ENCODE measurements at regions not wholly inside any gene's neighbourhood (a gene's known extent, or its start where the extent isn't known, plus 50 kb on each side); places are given as distances from the start of the nearest gene placed in this dataset.
A peak's percentile ranks its signal among the peaks of the same experiment; 100 is the strongest.
"Not testable (repeated sequence)": the region's sequence is repeated elsewhere in the genome, so short reads cannot be mapped to it uniquely, and the experiment has no call there.

GRCh38 chr12:92261071-92261470, 115.4 kb upstream of the BTG1 start:
- no peak for DNase-seq (ENCODE audit: low spot score)

DNA sequence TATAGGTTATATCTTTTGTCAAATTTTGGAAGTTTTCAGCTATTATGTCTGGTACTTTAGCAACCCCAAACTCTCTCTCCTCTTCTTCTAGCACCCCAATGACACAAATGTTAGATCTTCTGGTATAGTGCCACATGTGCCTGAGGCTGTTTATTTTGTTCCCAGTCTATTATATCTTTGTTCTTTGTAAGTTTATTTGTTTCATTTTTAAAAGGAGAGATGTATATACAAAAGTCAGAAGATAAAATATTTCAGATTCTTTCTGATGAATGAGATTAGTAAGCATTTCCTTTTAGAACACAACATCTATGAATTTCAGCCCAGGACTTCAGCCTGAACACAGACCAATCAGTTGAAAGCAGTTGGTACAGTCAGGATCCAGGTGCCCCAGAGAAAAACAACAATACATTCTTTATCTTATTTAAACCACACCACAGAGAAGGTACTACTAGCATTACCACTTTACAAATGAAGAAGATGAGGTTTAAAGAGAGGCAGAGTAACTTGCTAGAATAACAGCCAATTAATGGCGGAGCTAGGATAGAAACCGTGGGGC, 114.1 kb upstream of the BTG1 start:
- DNase-seq (ENCODE audit: low spot score): no peak

GRCh38 chr12:92259291-92259690, 113.6 kb upstream of the BTG1 start:
- no peak for DNase-seq (ENCODE audit: low spot score)

GRCh38 chr12:92257261-92257660, 111.6 kb upstream of the BTG1 start:
- no peak for DNase-seq (ENCODE audit: low spot score)

- no peak for DNase-seq (ENCODE audit: low spot score)
Measured at GRCh38 chr12:92255741-92256140, 110.1 kb upstream of the BTG1 start.

DNA sequence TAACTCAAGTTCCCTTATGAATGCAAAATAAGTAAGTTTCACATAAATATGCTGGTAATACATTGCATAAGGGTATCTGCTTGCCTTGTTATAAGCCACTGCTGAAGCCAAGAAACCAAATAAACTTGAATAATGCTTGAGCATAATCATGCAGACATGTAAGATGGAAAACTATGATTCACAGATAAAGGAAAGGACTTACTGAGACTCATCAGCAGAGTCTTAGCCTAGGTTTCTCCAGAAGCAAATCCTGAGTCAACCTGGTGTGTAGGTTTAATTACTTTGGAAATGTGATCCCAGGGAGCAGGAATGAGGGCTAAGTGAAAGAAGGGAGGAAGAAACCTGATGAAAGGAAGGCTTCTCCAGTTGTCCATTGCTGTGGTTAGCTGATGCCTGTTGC, 107.7 kb upstream of the BTG1 start:
- no peak for DNase-seq (ENCODE audit: low spot score)

DNA sequence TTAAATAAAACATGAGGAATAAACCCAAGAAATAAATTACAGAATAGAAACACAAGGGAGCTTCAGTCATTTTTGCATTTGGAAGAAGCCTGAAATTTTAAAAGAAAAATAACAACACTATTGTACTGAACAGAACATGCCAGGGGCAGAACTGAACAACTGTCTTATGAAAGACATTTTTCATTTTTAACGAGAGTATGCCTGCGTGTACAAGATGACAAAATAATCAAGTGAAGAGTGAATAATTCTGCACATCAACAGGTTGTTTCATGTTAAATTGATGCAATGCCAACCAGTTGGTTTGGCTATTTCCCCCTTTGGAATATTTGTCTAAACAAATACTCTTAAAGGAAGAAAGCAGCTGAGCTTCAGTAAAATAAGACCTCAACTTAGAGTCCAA, 103.3 kb upstream of the BTG1 start:
- no peak for DNase-seq (ENCODE audit: low spot score)

DNA sequence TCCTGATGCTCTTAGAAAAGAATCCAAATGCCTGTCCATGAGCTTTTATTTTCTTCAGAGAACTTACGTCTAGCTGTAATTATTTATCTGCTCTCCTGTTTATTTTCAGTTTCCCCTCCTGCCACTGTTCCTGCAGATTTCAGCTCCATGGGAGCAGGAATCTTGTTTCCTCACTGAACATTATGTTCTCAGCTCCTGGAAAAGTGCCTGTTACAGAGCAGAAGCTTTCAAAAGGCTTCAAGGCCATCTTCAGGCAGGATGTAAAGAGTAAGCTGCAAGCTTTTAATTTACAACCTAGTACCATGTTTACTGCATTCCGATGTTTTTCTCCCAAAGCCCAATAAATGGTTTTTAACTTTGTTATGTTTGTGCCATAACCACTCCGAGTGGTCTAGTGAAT, 98.4 kb upstream of the BTG1 start:
- peak; percentile 13 for DNase-seq (ENCODE audit: low spot score)

DNA sequence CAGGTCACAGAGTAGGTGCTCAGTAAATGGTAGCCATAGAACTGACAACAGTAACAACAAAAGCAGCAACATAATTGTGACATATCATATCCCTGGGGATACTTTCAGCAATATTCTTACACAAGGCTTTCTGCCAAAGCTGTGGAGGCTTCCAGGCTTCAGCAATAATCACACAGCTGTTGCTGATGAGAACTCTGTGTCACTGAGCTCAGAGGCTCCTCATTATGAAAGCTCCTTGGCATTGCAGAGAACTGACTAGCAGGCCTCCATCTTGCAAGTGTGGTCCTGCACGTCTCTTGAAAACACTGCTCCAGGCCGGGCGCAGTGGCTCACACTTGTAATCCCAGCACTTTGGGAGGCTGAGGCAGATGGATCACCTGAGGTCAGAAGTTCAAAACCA, 97.3 kb upstream of the BTG1 start:
- DNase-seq (ENCODE audit: low spot score): peak; percentile 20

- DNase-seq (ENCODE audit: low spot score): no peak
Measured at GRCh38 chr12:92237762-92238523, 92.3 kb upstream of the BTG1 start.

DNA sequence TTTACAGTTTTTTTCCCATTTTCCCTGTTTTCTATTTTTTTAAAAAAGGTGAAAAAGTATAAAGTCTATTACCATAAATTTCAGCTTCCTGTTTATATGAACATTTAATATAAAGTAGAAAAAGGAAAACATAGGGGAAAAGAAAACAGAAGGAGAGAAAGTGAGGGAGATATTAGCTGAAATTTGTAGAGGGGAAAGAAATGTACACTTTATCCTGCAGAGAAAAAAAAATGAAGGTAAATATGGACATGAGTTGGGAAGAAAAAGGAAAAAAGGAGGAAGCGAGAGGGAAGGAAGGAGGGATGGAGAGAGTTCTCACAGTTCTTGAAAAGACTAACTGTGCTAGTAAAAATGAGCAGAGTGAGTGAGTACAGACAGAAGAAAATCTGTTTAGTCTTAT, 91.6 kb upstream of the BTG1 start:
- no peak for DNase-seq (ENCODE audit: low spot score)

- DNase-seq (ENCODE audit: low spot score): no peak
Measured at GRCh38 chr12:92235703-92236472, 90.2 kb upstream of the BTG1 start.

DNA sequence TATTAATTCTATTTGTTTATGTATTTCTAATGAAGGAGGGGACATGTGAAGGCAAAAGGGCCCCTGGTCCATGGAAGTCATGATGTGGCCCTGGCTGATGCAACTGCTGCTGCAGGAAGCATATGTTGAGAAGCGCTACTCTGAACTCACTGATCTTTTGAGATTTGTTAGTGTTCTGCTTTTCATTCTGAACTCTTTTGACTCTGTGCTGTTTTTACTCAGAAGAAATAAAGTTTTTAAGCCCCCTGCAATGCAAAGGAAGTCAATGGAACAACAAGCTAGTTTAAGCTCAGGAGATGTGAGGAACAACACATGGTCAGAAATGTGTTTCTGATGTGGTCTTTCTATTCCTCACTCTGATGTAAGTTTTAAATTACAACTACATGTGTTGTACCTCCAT, 88.9 kb upstream of the BTG1 start:
- DNase-seq (ENCODE audit: low spot score): no peak

GRCh38 chr12:92233346-92234015, 87.8 kb upstream of the BTG1 start:
- DNase-seq (ENCODE audit: low spot score): no peak

GRCh38 chr12:92232371-92232932, 86.8 kb upstream of the BTG1 start:
- not testable (repeated sequence) for DNase-seq (ENCODE audit: low spot score)

DNA sequence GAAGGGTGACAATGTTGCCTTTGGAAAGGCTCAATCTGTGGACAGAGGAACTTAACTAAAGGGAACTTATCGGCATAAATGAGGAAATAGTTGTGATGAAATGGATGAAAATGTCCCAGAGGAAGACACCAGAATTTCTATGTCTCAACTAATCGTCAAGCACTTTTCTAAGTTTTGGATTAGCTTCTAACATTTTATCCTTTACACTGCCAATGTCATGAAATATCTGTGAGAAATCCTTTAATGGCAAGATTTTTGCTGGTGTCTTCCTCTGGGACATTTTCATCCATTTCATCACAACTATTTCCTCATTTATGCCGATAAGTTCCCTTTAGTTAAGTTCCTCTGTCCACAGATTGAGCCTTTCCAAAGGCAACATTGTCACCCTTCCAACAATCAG, 86.3 kb upstream of the BTG1 start:
- DNase-seq (ENCODE audit: low spot score): not testable (repeated sequence)

DNA sequence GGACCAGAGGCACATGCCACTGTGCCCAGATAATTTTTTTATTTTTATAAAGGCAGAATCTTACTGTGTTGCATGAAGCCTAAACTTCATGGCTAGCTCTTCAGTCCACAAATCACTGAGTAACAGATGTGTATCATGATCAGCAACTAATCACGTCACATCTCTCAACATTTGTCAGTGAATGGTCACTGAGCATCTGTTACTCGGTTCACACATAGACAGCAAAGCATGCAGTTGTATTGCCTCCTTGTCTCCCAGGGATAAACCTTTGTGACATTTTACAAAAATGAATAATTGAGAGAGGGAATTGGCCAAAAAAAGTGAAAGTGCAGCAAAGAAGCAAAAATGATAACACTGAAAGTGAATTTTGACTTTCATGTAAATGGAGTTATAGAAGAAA, 85.9 kb upstream of the BTG1 start:
- not testable (repeated sequence) for DNase-seq (ENCODE audit: low spot score)

DNA sequence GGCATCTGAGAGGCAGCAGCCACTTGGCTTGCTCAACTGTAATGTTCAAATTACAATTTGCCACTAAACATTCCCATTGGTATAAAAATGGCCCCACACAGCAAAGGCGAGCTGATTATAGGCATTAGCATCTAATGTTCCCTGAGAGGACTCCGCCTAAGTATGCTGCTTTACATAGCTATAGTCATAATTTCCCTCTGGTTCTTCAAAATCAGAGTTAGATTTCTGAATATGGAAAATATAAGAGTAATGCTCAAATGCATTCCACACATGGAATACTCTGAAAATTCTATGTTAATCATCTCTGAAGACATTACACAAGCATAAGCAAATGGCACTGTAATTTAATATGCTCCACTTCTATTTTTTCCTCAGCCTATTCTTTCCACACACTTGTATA, 83.7 kb upstream of the BTG1 start:
- no peak for DNase-seq (ENCODE audit: low spot score)

GRCh38 chr12:92226961-92227360, 81.3 kb upstream of the BTG1 start:
- DNase-seq (ENCODE audit: low spot score): no peak

DNA sequence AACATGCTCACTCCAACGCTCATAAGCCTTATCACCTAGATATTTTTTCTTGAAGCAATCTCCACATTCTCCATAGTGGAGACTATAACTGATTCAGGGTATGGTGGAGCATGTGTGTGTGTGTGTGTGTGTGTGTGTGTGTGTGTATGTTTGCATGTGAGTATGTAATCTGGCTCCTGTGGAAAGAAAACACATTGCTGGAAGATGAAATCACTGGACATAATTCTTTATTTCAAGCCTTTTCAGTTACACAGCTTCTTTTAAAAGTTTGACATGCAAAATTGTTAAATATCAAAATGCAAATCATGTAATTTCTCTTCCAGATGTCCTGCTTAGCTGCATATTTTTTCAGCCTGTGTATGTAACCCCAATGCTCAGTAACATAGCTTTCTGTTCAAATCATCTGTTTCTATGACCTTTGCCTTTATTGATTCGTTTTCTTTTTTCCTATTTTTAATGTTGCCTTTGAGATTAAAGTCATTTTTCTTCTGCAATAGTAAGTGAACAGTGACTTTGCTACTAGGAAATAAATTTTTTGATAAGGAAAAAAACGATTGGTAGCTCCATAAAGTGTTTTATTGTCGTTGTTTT, 80.5 kb upstream of the BTG1 start:
- DNase-seq (ENCODE audit: low spot score): no peak

DNA sequence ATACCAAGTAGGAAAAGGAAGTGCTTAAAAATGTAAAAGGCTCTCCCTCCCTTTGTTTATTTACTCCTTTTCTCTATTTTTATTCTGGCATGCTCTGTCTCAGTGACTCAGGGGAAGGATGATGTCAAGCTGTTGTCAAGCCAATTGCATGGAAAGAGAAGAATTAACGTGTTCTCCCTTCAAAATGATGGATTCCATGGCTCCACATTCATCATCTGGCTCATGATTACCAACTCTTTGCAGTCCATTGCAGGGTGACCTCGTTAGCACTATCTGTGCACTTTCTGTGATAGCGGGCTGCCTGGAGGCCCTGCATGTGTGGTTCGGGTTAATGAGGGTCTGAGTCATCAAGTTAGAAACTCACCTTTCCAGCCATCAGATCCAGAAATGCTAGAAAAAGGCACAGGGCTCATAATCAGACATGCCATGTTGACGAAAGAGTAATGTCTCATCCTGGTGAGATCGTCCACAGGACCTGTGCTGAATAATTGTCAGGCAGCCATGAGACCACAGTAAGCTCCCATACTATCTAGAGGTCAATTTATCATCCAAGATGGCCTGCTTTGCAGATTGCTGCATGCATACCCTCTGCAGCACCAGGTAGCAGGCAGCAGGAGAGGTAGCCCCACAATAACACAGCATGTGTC, 79.2 kb upstream of the BTG1 start:
- peak; percentile 30 for DNase-seq (ENCODE audit: low spot score)

DNA sequence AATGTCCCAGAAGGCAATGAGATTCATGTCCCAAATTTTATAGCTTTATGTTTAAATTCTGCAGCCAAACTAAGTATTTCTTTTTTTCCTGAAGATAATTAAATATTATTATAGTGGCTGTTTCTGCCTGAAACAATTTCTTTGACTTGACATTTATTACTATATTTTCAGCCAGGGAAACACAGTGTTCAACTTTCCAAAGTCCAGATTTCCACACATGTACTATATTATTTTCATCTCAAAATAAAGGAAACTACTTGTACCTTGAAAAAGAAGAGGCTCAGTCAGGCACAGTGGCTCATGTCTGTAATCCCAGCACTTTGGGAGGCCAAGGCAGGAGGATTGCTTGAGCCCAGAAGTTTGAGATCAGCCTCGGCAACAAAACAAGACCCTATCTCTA, 77.8 kb upstream of the BTG1 start:
- no peak for DNase-seq (ENCODE audit: low spot score)

Measured in GM03348 (cell line).